GM21529 (cell line): ENCODE measurements at regions not wholly inside any gene's neighbourhood (a gene's known extent, or its start where the extent isn't known, plus 50 kb on each side); places are given as distances from the start of the nearest gene placed in this dataset.

Experiments used
- ATAC-seq: cut with Tn5 transposase; IDR thresholded peaks from one replicate; pipeline ENCODE4 v1.9.1; 2021; ENCODE audit not compliant: unreplicated experiment

GRCh38 chr16:16780588-16780987 lies 401.6 kb downstream of the NPIPA7 start:
- ATAC-seq: no peak

- ATAC-seq: no peak
Observed at GRCh38 chr16:16782153-16782552, 403.2 kb downstream of the NPIPA7 start.

GRCh38 chr16:16788004-16788403 lies 409.1 kb downstream of the NPIPA7 start:
- no peak for ATAC-seq

- ATAC-seq: no peak
Observed at GRCh38 chr16:16790597-16790996, 411.7 kb downstream of the NPIPA7 start.

GRCh38 chr16:16791051-16791450 lies 412.1 kb downstream of the NPIPA7 start:
- no peak for ATAC-seq

GRCh38 chr16:16797239-16797638 lies 418.3 kb downstream of the NPIPA7 start:
- ATAC-seq: no peak

- ATAC-seq: no peak
Observed at GRCh38 chr16:16798504-16798903, 419.6 kb downstream of the NPIPA7 start.

GRCh38 chr16:16805809-16806208 lies 426.9 kb downstream of the NPIPA7 start:
- ATAC-seq: no peak

GRCh38 chr16:16815641-16816040 lies 436.7 kb downstream of the NPIPA7 start:
- ATAC-seq: no peak

GRCh38 chr16:16817196-16817595 lies 438.3 kb downstream of the NPIPA7 start:
- ATAC-seq: no peak

- no peak for ATAC-seq
Observed at GRCh38 chr16:16821261-16821660, 442.3 kb downstream of the NPIPA7 start.

- ATAC-seq: no peak
Observed at GRCh38 chr16:16828913-16829398, 450.0 kb downstream of the NPIPA7 start.

- no peak for ATAC-seq
Observed at GRCh38 chr16:16830401-16830800, 451.5 kb downstream of the NPIPA7 start.

GRCh38 chr16:16830973-16831372 lies 452.0 kb downstream of the NPIPA7 start:
- ATAC-seq: no peak

GRCh38 chr16:16833165-16833564 lies 454.2 kb downstream of the NPIPA7 start:
- no peak for ATAC-seq

- no peak for ATAC-seq
Observed at GRCh38 chr16:16850274-16850673, 471.3 kb downstream of the NPIPA7 start.

GRCh38 chr16:16857012-16857411 lies 478.1 kb downstream of the NPIPA7 start:
- ATAC-seq: no peak

GRCh38 chr16:16857603-16858283 lies 478.8 kb downstream of the NPIPA7 start:
- no peak for ATAC-seq

- ATAC-seq: no peak
Observed at GRCh38 chr16:16861546-16861945, 482.6 kb downstream of the NPIPA7 start.

- ATAC-seq: no peak
Observed at GRCh38 chr16:16863672-16864071, 484.7 kb downstream of the NPIPA7 start.

GRCh38 chr16:16864536-16864935 lies 485.6 kb downstream of the NPIPA7 start:
- no peak for ATAC-seq

- ATAC-seq: no peak
Observed at GRCh38 chr16:16865374-16865773, 486.4 kb downstream of the NPIPA7 start.

GRCh38 chr16:16867973-16868372 lies 489.0 kb downstream of the NPIPA7 start:
- ATAC-seq: no peak
